ENCODE measurements at regions not wholly inside any gene's neighbourhood (a gene's known extent, or its start where the extent isn't known, plus 50 kb on each side); places are given as distances from the start of the nearest gene placed in this dataset.

DNA sequence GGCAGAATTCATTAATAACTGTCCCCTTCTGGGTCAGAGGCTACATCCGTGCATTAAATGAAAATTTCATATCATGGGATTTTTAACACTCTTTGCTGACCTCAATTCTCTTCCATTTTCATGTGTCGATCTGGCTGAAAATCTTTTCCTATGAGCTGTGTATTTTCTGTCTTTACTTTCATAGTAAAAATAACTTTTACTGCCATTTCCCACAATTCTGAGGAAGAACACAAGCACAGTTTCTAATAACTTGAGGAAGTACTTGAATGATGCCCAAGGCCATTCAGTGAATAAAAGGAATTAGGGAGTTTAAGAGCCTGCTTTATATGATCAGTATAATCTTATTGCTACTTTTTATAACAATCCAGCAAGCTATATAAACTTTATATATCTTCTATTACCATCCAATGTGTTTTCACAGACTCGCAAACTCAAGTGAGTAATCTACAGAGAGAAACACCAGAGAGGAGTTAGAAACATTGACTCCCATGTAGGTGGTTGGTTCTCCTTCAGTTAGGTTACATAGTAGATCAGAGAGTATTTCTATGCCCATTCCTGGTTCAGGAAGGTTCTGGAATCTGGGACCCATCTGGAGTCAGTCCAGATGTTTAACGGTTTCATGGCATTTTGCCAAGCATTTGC is 340.0 kb downstream of the FBXO15 start:
- Histone ChIP-seq H3K4me1 (ENCODE audit: control insufficient read depth in 4 of 4, insufficient read depth in 4 of 4, low read length in 3 of 4) (no peaks in the 10 kb centered on the region), H3K4me3 (ENCODE audit: low read depth in 1 of 3, low read length in 3 of 3) (no peak overlapping the region), H3K27ac (ENCODE audit: low read depth in 1 of 2, low read length in 2 of 2) (no peak overlapping the region), H3K9ac (ENCODE audit: low read depth in 1 of 2, low read length in 2 of 2) (no peak overlapping the region), H3K9me3 (ENCODE audit: control insufficient read depth in 4 of 4, low read length in 3 of 4) (peaks cover 0 to 3% (median 0%) of the 10 kb centered on the region in 4 donors), H3K27me3 (ENCODE audit: control insufficient read depth in 4 of 4, insufficient read depth in 4 of 4, low read length in 3 of 4) (no peaks in the 10 kb centered on the region), H3K36me3 (ENCODE audit: control insufficient read depth in 4 of 4, insufficient read depth in 3 of 4, low read depth in 1 of 4, low read length in 3 of 4) (no peaks in the 10 kb centered on the region)
- DNase-seq (ENCODE audit: low spot score): no peak
- no peak for TF ChIP-seq EGR1 (IDR thresholded peaks at IDR 0.05; ENCODE audit: low read depth in 2 of 2)
- TF ChIP-seq, protein P1, sequence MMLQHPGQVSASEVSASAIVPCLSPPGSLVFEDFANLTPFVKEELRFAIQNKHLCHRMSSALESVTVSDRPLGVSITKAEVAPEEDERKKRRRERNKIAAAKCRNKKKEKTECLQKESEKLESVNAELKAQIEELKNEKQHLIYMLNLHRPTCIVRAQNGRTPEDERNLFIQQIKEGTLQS (IDR thresholded peaks at IDR 0.05): no peak
- WGBS: 64% methylated on average over 4 of the region's 4 CpGs

DNA sequence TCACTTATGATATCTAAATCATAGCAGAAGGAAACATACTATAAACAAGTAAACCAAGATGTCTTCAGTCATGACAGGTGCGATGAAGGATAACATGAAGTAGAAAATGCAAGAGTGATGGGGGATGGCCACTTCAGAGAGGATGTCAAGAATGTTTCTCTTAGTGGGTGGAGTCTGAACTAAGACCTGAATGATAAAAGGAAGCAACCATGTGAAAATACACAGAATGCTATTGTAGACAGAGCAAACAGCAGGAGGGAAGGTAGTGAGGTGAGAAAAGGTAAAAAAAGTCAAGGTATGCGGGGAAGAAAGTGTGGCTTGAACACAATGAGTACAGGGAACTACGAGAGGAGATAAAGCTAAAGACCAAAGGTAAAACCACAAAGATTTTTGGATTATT is 341.6 kb downstream of the FBXO15 start:
- H3K9ac ChIP-seq (ENCODE audit: low read depth in 1 of 2, low read length in 2 of 2): no peak overlapping the region
- WGBS: 49% methylated on average over 3 of the region's 3 CpGs
- H3K27ac ChIP-seq (ENCODE audit: low read depth in 1 of 2, low read length in 2 of 2): no peak overlapping the region
- no peak overlapping the region for H3K4me3 ChIP-seq (ENCODE audit: low read depth in 1 of 3, low read length in 3 of 3)
- H3K36me3 ChIP-seq (ENCODE audit: control insufficient read depth in 4 of 4, insufficient read depth in 3 of 4, low read depth in 1 of 4, low read length in 3 of 4): no peaks in the 10 kb centered on the region
- no peaks in the 10 kb centered on the region for H3K4me1 ChIP-seq (ENCODE audit: control insufficient read depth in 4 of 4, insufficient read depth in 4 of 4, low read length in 3 of 4)
- no peak for DNase-seq (ENCODE audit: low spot score)
- H3K9me3 ChIP-seq (ENCODE audit: control insufficient read depth in 4 of 4, low read length in 3 of 4): peaks cover 0 to 4% (median 0%) of the 10 kb centered on the region in 4 donors
- no peaks in the 10 kb centered on the region for H3K27me3 ChIP-seq (ENCODE audit: control insufficient read depth in 4 of 4, insufficient read depth in 4 of 4, low read length in 3 of 4)
- TF ChIP-seq RAD21 (IDR thresholded peaks at IDR 0.05): no peak
- no peak for TF ChIP-seq RXRA (IDR thresholded peaks at IDR 0.05)
- TF ChIP-seq FOXA2 (IDR thresholded peaks at IDR 0.05): no peak
- TF ChIP-seq ZBTB33 (IDR thresholded peaks at IDR 0.05): no peak
- TF ChIP-seq, protein P1 (IDR thresholded peaks at IDR 0.05): no peak
- TF ChIP-seq EGR1 (IDR thresholded peaks at IDR 0.05; ENCODE audit: low read depth in 2 of 2): no peak
- TF ChIP-seq YY1 (IDR thresholded peaks at IDR 0.05): no peak
- TF ChIP-seq, protein P2, sequence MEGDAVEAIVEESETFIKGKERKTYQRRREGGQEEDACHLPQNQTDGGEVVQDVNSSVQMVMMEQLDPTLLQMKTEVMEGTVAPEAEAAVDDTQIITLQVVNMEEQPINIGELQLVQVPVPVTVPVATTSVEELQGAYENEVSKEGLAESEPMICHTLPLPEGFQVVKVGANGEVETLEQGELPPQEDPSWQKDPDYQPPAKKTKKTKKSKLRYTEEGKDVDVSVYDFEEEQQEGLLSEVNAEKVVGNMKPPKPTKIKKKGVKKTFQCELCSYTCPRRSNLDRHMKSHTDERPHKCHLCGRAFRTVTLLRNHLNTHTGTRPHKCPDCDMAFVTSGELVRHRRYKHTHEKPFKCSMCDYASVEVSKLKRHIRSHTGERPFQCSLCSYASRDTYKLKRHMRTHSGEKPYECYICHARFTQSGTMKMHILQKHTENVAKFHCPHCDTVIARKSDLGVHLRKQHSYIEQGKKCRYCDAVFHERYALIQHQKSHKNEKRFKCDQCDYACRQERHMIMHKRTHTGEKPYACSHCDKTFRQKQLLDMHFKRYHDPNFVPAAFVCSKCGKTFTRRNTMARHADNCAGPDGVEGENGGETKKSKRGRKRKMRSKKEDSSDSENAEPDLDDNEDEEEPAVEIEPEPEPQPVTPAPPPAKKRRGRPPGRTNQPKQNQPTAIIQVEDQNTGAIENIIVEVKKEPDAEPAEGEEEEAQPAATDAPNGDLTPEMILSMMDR (IDR thresholded peaks at IDR 0.05; ENCODE audit: low read depth, low read length, missing input control): no peak
- TF ChIP-seq REST (IDR thresholded peaks at IDR 0.05): no peak
- no peak for TF ChIP-seq GABPA (IDR thresholded peaks at IDR 0.05 in 1 of 2, conservative IDR thresholded peaks at IDR 0.05 in 1 of 2)
- no peak for TF ChIP-seq NR2F2 (IDR thresholded peaks at IDR 0.05)

Measured in liver (tissue), 8 donors.